Upper lobe of left lung (tissue), 4 donors: ENCODE measurements at regions not wholly inside any gene's neighbourhood (a gene's known extent, or its start where the extent isn't known, plus 50 kb on each side); places are given as distances from the start of the nearest gene placed in this dataset.

Source experiments
- CTCF ChIP-seq, 6 experiments: fragments of 450-650 bp in 4 of 6; fragments of 200-600 bp in 2 of 6; sonication (generic) in 2 of 6; IDR thresholded peaks; one replicate each; pipeline ENCODE4 v1.5.1; 2016 to 2019; ENCODE audit warnings: antibody characterized with exemption in 6 of 6
- POLR2A ChIP-seq, 4 donors: fragments of 450-650 bp; IDR thresholded peaks; one replicate each; pipeline ENCODE4 v1.5.1; 2016 to 2017; ENCODE audit warnings: antibody characterized with exemption in 4 of 4, mild to moderate bottlenecking in 2 of 4
- POLR2AphosphoS5 ChIP-seq, 2 donors: sonication (generic); formaldehyde crosslinking; IDR thresholded peaks; one replicate each; pipeline ENCODE4 v1.5.1; 2017; ENCODE audit warnings: antibody characterized with exemption in 2 of 2

DNA sequence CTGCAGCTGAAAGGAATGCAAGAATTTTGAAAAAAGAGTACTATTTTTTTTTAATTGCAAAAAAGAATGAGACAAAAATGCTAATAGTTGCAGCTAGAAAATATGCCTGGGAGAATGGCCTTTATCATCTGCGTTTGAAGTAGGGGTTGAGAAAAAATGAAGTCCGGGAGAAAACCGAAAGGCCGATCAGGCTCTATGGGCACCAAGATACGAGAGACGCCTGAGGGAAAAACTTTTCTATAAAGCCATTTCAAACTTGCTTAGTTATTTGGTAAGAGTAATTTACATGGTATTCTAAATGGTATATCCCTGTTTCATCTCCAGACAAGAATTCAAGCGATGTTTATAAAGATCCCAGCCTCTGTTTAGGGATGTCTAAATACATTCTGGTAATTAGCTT is 99.3 kb upstream of the EFNA5 start:
- TF ChIP-seq POLR2AphosphoS5 (IDR thresholded peaks at IDR 0.05) (no peak), POLR2A (IDR thresholded peaks at IDR 0.05) (no peak), CTCF (IDR thresholded peaks at IDR 0.05) (no peak)
